PC-3 (cell line): ENCODE measurements at regions not wholly inside any gene's neighbourhood (a gene's known extent, or its start where the extent isn't known, plus 50 kb on each side); places are given as distances from the start of the nearest gene placed in this dataset.

Experiments
- CTCF ChIP-seq: fragments of 300-600 bp; sonication (generic); conservative IDR thresholded peaks from 2 replicates; pipeline ENCODE4 v1.5.1; 2017; ENCODE audit warnings: antibody characterized with exemption, low read depth, mild to moderate bottlenecking, low read length
- EZH2 ChIP-seq: fragments of 300-600 bp; sonication (generic); IDR thresholded peaks from one replicate; pipeline ENCODE4 v1.6.1; 2017; ENCODE audit warnings: antibody characterized with exemption, mild to moderate bottlenecking, low read length; ENCODE audit not compliant: unreplicated experiment

DNA sequence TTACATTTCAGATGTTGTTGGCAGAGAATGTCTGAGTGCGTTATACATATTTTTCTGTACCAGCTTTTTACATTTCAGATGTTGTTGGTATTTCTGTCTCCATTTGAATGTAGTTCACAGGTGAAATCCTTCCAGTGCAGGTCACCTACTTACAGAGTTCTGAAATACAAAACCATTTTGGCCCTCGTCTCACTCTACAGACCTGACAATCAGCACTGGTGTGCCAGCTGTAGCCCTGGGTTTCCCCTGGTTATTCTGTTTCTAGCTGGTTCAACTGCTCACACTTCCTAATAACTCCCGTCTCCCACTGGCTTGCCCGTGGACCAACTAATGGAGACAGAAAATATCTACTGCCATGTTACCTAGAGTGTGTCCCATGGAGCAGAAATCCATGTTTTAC is 87.5 kb upstream of the CDIN1 start:
- TF ChIP-seq CTCF (no peak), EZH2 (no peak)
